Ovary (tissue), 7 donors: ENCODE measurements at regions not wholly inside any gene's neighbourhood (a gene's known extent, or its start where the extent isn't known, plus 50 kb on each side); places are given as distances from the start of the nearest gene placed in this dataset.

Source experiments
- DNase-seq, 5 donors: peaks; one replicate each; pipeline ENCODE4 v3.0.0-alpha.2; 2019 to 2020
- H3K27ac ChIP-seq, 2 donors: fragments of 200-600 bp; one replicate each; pipeline versions ENCODE4 v1.5.1 to v1.8.0; 2019 to 2022
- H3K27me3 ChIP-seq: fragments of 200-600 bp; one replicate; pipeline ENCODE4 v1.8.0; 2022
- H3K36me3 ChIP-seq: fragments of 200-600 bp; sonication (generic); one replicate; pipeline ENCODE4 v1.5.1; 2019
- H3K4me1 ChIP-seq: one replicate; pipeline ENCODE4 v1.8.1; 2013; ENCODE audit warnings: mild to moderate bottlenecking, moderate library complexity; ENCODE audit not compliant: insufficient read depth
- H3K4me3 ChIP-seq: fragments of 200-600 bp; sonication (generic); one replicate; pipeline ENCODE4 v1.5.1; 2017
- H3K9me3 ChIP-seq, 2 donors: fragments of 200-600 bp in 1 of 2; sonication (generic) in 1 of 2; one replicate each; pipeline versions ENCODE4 v1.5.1 to v1.8.1; 2013 to 2019; ENCODE audit warnings: mild to moderate bottlenecking in 1 of 2, moderate library complexity in 1 of 2
- EP300 ChIP-seq: sonication (generic); formaldehyde crosslinking; IDR thresholded peaks from one replicate; pipeline ENCODE4 v1.6.1; 2017; ENCODE audit warnings: antibody characterized with exemption
- POLR2A ChIP-seq: fragments of 450-650 bp; IDR thresholded peaks from one replicate; pipeline ENCODE4 v1.6.1; 2017; ENCODE audit warnings: antibody characterized with exemption, mild to moderate bottlenecking, moderate library complexity
- WGBS, 3 donors: extraction: QIAGEN DNeasy Blood & Tissue Kit in 1 of 3; methylation state at CpG; one replicate each; pipeline versions ENCODE4 v1.1.5 to v1.1.7; 2013 to 2017; 5-methylcytosine and 5-hydroxymethylcytosine counted together
- intact Hi-C, 4 donors: fragments of 100-400 bp; cut with DNase I; formaldehyde crosslinking; loops; one replicate each; pipeline versions ENCODE4 v1.11.0 to v1.15.1; 2022 to 2023
- TF ChIP-seq, protein P1 (sequence below), 3 donors: fragments of 450-650 bp in 2 of 3; fragments of 200-600 bp in 1 of 3; IDR thresholded peaks; one replicate each; pipeline versions ENCODE4 v1.5.1 to v1.8.0; 2016 to 2022; ENCODE audit warnings: antibody characterized with exemption in 3 of 3, mild to moderate bottlenecking in 1 of 3
- donor health status: DM: no; HTN: no; CAD: no; lungs with moderate emphysema.
- donor health status: DM: no; HTN: no; CAD: no.
- donor health status: Bipolar disorder and iron deficiency.
- donor health status: DM: no; HTN: no; CAD: no.
- donor health status: DM: yes; HTN: yes; CAD: no.

DNA sequence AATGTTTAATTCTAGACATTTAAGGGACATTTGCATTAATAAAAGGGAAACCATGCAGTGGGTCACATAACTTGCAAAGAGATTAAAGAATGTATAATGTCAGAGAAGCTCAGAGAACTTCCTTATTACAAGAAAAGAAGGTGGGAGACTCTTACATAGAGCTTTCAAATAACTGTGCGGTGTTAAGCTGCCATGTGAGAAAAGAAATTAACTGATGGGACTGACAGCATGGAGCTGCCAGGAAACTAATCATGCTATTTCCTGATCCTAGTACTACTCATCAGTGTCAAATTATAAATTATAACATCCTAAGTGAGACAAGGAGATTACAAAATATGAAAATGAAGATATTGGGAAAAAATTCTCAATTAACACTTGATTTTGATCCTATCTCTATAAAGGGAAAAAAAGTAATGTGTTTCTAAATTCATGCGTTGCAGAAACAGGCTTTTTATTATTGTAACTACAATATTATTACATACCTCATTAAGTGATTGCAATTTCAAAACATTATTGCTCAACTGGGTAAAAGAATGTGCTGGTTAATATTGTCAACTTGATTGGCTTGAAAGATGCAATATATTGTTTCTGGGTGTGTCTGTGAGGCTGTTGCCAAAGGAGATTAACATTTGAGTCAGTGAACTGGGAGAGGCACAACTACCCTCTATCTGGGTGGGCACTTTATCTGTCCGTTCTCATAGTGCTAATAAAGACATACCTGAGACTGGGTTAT, 609.5 kb upstream of the NUDT12 start:
- DNase-seq = no peak
- Histone ChIP-seq H3K36me3 (no peaks in the 10 kb centered on the region), H3K4me3 (no peak overlapping the region), H3K27ac (no peak overlapping the region), H3K9me3 (no peaks in the 10 kb centered on the region), H3K4me1 (no peaks in the 10 kb centered on the region), H3K27me3 (no peaks in the 10 kb centered on the region)
- WGBS, 3 donors = 71 to 72% (median 71%) methylated on average over 3 of the region's 3 CpGs
- TF ChIP-seq, protein P1, sequence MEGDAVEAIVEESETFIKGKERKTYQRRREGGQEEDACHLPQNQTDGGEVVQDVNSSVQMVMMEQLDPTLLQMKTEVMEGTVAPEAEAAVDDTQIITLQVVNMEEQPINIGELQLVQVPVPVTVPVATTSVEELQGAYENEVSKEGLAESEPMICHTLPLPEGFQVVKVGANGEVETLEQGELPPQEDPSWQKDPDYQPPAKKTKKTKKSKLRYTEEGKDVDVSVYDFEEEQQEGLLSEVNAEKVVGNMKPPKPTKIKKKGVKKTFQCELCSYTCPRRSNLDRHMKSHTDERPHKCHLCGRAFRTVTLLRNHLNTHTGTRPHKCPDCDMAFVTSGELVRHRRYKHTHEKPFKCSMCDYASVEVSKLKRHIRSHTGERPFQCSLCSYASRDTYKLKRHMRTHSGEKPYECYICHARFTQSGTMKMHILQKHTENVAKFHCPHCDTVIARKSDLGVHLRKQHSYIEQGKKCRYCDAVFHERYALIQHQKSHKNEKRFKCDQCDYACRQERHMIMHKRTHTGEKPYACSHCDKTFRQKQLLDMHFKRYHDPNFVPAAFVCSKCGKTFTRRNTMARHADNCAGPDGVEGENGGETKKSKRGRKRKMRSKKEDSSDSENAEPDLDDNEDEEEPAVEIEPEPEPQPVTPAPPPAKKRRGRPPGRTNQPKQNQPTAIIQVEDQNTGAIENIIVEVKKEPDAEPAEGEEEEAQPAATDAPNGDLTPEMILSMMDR (IDR thresholded peaks at IDR 0.05) = no peak
- TF ChIP-seq EP300 (no peak), POLR2A (no peak)
- intact Hi-C loops = no loop called here

DNA sequence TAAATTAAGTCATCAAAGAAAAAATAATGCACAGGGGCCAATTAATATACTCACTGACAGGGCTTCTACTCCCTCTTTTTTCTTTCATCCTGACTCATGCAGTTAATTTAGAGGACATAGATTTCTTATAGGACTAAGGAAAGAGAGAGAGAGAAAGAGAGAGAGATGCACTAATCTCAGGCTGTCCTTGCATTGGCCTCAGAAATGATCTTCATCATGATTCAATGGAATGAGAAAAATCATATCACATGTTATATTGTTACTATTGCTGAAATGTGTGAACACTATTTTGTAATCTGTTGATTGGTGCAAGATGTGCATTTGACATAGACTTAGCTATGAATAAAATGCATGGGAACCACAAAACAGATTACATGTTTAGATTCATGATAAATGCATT, 608.3 kb upstream of the NUDT12 start:
- H3K9me3 ChIP-seq = no peaks in the 10 kb centered on the region
- DNase-seq = no peak
- no peak overlapping the region for H3K4me3 ChIP-seq
- intact Hi-C loops = no loop called here
- no peak for TF ChIP-seq POLR2A
- TF ChIP-seq, protein P1 (IDR thresholded peaks at IDR 0.05) = no peak
- TF ChIP-seq EP300 = no peak
- no peaks in the 10 kb centered on the region for H3K27me3 ChIP-seq
- H3K36me3 ChIP-seq = no peaks in the 10 kb centered on the region
- no peak overlapping the region for H3K27ac ChIP-seq
- H3K4me1 ChIP-seq = no peaks in the 10 kb centered on the region

DNA sequence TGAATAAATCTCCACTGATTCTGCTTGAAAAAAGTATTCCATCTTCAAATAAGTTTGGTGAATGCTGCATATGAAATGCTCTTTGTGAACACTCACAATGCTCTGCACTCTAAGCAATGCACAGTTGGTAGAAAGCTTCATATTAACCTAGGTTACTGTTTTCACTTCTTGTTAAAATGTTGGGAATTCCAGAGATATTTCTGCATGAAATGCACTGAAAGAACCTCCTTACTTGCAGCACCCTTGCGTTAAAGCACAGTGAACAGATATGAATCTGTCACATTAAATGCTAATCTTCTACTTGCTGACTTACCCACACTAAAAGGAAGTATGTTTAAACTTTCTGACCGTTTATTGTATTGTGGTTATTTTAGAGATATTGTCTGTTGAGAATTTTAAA, 584.1 kb upstream of the NUDT12 start:
- no peak for DNase-seq
- 5 to 12% (median 7%) methylated on average over 2 of the region's 2 CpGs for whole genome bisulfite sequencing, 3 donors
- no peak overlapping the region for H3K4me3 ChIP-seq
- no peaks in the 10 kb centered on the region for H3K4me1 ChIP-seq
- H3K36me3 ChIP-seq = no peaks in the 10 kb centered on the region
- H3K27me3 ChIP-seq = no peaks in the 10 kb centered on the region
- H3K27ac ChIP-seq = no peak overlapping the region
- TF ChIP-seq, protein P1 (IDR thresholded peaks at IDR 0.05) = no peak
- TF ChIP-seq EP300 (no peak), POLR2A (no peak)
- H3K9me3 ChIP-seq = no peaks in the 10 kb centered on the region
- intact Hi-C loops = no loop called here

DNA sequence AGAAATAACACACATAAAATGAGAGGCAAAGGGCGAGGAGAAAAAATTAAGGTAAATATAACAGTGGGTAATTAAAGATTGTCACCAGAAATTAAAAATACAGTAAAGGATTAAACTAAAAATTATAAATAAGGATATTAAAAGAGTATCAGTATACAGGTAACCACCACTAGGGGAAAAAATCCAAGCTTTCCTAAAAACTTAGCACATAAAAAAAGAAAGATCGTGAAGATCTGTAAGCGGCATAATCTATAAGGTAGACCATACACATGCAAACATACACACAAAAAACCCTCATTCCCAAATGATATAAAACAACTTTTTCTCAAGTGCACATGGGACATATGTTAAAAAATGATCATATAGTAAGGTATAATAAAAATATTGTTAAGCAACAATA, 577.3 kb upstream of the NUDT12 start:
- intact Hi-C loops = no loop called here
- WGBS, 3 donors = 92 to 96% (median 94%) methylated on average over 3 of the region's 3 CpGs
- no peak for DNase-seq
- Histone ChIP-seq H3K9me3 (no peaks in the 10 kb centered on the region), H3K4me3 (no peak overlapping the region), H3K27me3 (no peaks in the 10 kb centered on the region), H3K27ac (no peak overlapping the region), H3K36me3 (no peaks in the 10 kb centered on the region), H3K4me1 (no peaks in the 10 kb centered on the region)
- TF ChIP-seq EP300 = no peak
- TF ChIP-seq, protein P1 (IDR thresholded peaks at IDR 0.05) = no peak
- no peak for TF ChIP-seq POLR2A
